BJ (cell line): ENCODE measurements at regions not wholly inside any gene's neighbourhood (a gene's known extent, or its start where the extent isn't known, plus 50 kb on each side); places are given as distances from the start of the nearest gene placed in this dataset.

Source experiments
- CTCF ChIA-PET: fragments of 350-600 bp; formaldehyde crosslinking; extraction: SDS; loops from one replicate; lab custom pipeline; 2021; ENCODE audit warnings: antibody characterized with exemption, inconsistent platforms; lab: Yijun Ruan, JAX
- POLR2A ChIA-PET: fragments of 300-600 bp; sonication (Branson Sonifier 250); formaldehyde crosslinking; extraction: SDS; loops from one replicate; lab custom pipeline; 2021; ENCODE audit warnings: antibody characterized with exemption; lab: Charles Lee
- DNase-seq: peaks from one replicate; pipeline ENCODE4 v3.0.0-alpha.2; 2011; ENCODE audit warnings: low read depth
- H3K27me3 ChIP-seq: 2 replicates; pipeline ENCODE4 v1.6.0; 2011; ENCODE audit warnings: low read length; ENCODE audit not compliant: control insufficient read depth, insufficient read depth
- H3K36me3 ChIP-seq: 2 replicates; pipeline ENCODE4 v1.5.1; 2011; ENCODE audit warnings: low read length; ENCODE audit not compliant: control insufficient read depth, insufficient read depth
- H3K4me3 ChIP-seq: 2 replicates; pipeline ENCODE4 v1.5.1; 2011; ENCODE audit warnings: low read depth, mild to moderate bottlenecking, control low read depth, low read length
- TF ChIP-seq, protein P1 (sequence below): IDR thresholded peaks from 2 replicates; pipeline ENCODE4 v1.5.1; 2011; ENCODE audit warnings: low read depth, mild to moderate bottlenecking, control low read depth, inconsistent platforms, low read length, moderate library complexity; ENCODE audit not compliant: insufficient read depth

GRCh38 chr18:73151086-73151485, 283.3 kb upstream of the NETO1 start:
- TF ChIP-seq, protein P1, sequence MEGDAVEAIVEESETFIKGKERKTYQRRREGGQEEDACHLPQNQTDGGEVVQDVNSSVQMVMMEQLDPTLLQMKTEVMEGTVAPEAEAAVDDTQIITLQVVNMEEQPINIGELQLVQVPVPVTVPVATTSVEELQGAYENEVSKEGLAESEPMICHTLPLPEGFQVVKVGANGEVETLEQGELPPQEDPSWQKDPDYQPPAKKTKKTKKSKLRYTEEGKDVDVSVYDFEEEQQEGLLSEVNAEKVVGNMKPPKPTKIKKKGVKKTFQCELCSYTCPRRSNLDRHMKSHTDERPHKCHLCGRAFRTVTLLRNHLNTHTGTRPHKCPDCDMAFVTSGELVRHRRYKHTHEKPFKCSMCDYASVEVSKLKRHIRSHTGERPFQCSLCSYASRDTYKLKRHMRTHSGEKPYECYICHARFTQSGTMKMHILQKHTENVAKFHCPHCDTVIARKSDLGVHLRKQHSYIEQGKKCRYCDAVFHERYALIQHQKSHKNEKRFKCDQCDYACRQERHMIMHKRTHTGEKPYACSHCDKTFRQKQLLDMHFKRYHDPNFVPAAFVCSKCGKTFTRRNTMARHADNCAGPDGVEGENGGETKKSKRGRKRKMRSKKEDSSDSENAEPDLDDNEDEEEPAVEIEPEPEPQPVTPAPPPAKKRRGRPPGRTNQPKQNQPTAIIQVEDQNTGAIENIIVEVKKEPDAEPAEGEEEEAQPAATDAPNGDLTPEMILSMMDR = no peak
- DNase-seq = no peak
- POLR2A ChIA-PET = interaction anchor here (0.7 kb wide), 1 partner anchor 795 kb away, joined by 3 read pairs; no protein-coding TSS in a partner anchor
- H3K4me3 ChIP-seq = no peak overlapping the region
- CTCF ChIA-PET = no interaction called here
- no peaks in the 10 kb centered on the region for H3K27me3 ChIP-seq
- H3K36me3 ChIP-seq = no peaks in the 10 kb centered on the region

GRCh38 chr18:73150199-73150598, 282.4 kb upstream of the NETO1 start:
- ChIA-PET POLR2A (no interaction called here), CTCF (interaction anchor here (1.6 kb wide), 1 partner anchor 14 kb away, joined by 4 read pairs; no protein-coding TSS in a partner anchor)
- DNase-seq = no peak
- H3K27me3 ChIP-seq = no peaks in the 10 kb centered on the region
- H3K36me3 ChIP-seq = no peaks in the 10 kb centered on the region
- no peak overlapping the region for H3K4me3 ChIP-seq
- TF ChIP-seq, protein P1 = no peak

DNA sequence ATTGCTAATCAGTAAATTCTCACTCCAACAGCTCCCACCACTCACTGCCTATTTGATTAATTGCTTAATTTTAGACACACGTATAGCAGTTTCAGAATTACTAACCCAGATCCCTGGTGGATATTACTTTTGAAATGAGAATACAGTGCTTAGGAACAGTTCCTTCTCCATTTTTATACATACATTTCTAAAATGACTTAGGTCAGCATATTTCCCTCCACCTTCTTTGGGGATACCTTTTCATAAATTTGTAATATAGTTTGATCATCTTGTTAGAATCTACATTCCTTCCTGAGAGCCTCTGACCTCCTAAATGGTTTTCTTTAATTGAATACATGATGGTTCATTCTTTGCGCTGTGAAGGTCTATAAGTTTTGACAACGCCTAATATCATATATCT, 279.8 kb upstream of the NETO1 start:
- Histone ChIP-seq H3K4me3 (no peak overlapping the region), H3K27me3 (no peaks in the 10 kb centered on the region), H3K36me3 (no peaks in the 10 kb centered on the region)
- DNase-seq = no peak
- ChIA-PET CTCF (interaction anchor here (0.9 to 1.0 kb wide), 2 partner anchors 11 to 12 kb away, joined by 3 to 5 read pairs; no protein-coding TSS in a partner anchor), POLR2A (no interaction called here)
- TF ChIP-seq, protein P1 = no peak

- no peak overlapping the region for H3K4me3 ChIP-seq
- ChIA-PET POLR2A (interaction anchor here (0.7 kb wide), 1 partner anchor 916 kb away, joined by 4 read pairs; no protein-coding TSS in a partner anchor), CTCF (no interaction called here)
- H3K36me3 ChIP-seq = no peaks in the 10 kb centered on the region
- DNase-seq = no peak
- no peaks in the 10 kb centered on the region for H3K27me3 ChIP-seq
- TF ChIP-seq, protein P1 = no peak
These were observed 276.2 kb upstream of the NETO1 start for GRCh38 chr18:73144030-73144429.

- no peaks in the 10 kb centered on the region for H3K36me3 ChIP-seq
- POLR2A ChIA-PET = no interaction called here
- DNase-seq = no peak
- H3K4me3 ChIP-seq = no peak overlapping the region
- TF ChIP-seq, protein P1 = peak; percentile 51
- CTCF ChIA-PET = interaction anchor here (0.7 to 2.1 kb wide), 8 partner anchors 11 to 707 kb away, joined by 3 to 8 read pairs (median 4); no protein-coding TSS in a partner anchor
- no peaks in the 10 kb centered on the region for H3K27me3 ChIP-seq
These were observed 268.3 kb upstream of the NETO1 start for GRCh38 chr18:73136134-73136533.
